ENCODE measurements at regions not wholly inside any gene's neighbourhood (a gene's known extent, or its start where the extent isn't known, plus 50 kb on each side); places are given as distances from the start of the nearest gene placed in this dataset.
"Not testable (repeated sequence)": the region's sequence is repeated elsewhere in the genome, so short reads cannot be mapped to it uniquely, and the experiment has no call there.

- no peak for DNase-seq
Measured at GRCh38 chr10:9175200-9175599, 1120.7 kb downstream of the GATA3 start.

- DNase-seq: not testable (repeated sequence)
Measured at GRCh38 chr10:9183197-9183880, 1128.9 kb downstream of the GATA3 start.

- no peak for DNase-seq
Measured at GRCh38 chr10:9188022-9188810, 1133.7 kb downstream of the GATA3 start.

GRCh38 chr10:9189448-9189847, 1135.0 kb downstream of the GATA3 start:
- DNase-seq: no peak

- no peak for DNase-seq
Measured at GRCh38 chr10:9193120-9193519, 1138.6 kb downstream of the GATA3 start.

GRCh38 chr10:9195385-9195784, 1140.9 kb downstream of the GATA3 start:
- no peak for DNase-seq

- no peak for DNase-seq
Measured at GRCh38 chr10:9198611-9199010, 1144.1 kb downstream of the GATA3 start.

- DNase-seq: no peak
Measured at GRCh38 chr10:9205558-9205957, 1151.1 kb downstream of the GATA3 start.

GRCh38 chr10:9209105-9209798, 1154.8 kb downstream of the GATA3 start:
- DNase-seq: peak; percentile 84

GRCh38 chr10:9211228-9211627, 1156.7 kb downstream of the GATA3 start:
- no peak for DNase-seq

GRCh38 chr10:9214618-9215017, 1160.1 kb downstream of the GATA3 start:
- no peak for DNase-seq

GRCh38 chr10:9215121-9215520, 1160.6 kb downstream of the GATA3 start:
- no peak for DNase-seq

GRCh38 chr10:9219860-9220259, 1165.4 kb downstream of the GATA3 start:
- DNase-seq: no peak

- no peak for DNase-seq
Measured at GRCh38 chr10:9222917-9223316, 1168.4 kb downstream of the GATA3 start.

GRCh38 chr10:9227679-9228365, 1173.3 kb downstream of the GATA3 start:
- no peak for DNase-seq

GRCh38 chr10:9228771-9229170, 1174.3 kb downstream of the GATA3 start:
- no peak for DNase-seq

- DNase-seq: peak; percentile 34
Measured at GRCh38 chr10:9229702-9230244, 1175.3 kb downstream of the GATA3 start.

GRCh38 chr10:9230625-9231024, 1176.1 kb downstream of the GATA3 start:
- DNase-seq: no peak

- no peak for DNase-seq
Measured at GRCh38 chr10:9234191-9234590, 1179.7 kb downstream of the GATA3 start.

- no peak for DNase-seq
Measured at GRCh38 chr10:9238041-9238440, 1183.6 kb downstream of the GATA3 start.

GRCh38 chr10:9239298-9239697, 1184.8 kb downstream of the GATA3 start:
- DNase-seq: no peak

- no peak for DNase-seq
Measured at GRCh38 chr10:9243941-9244411, 1189.5 kb downstream of the GATA3 start.

GRCh38 chr10:9244864-9245263, 1190.4 kb downstream of the GATA3 start:
- DNase-seq: no peak
